Smooth muscle cell (in vitro differentiated cells): ENCODE measurements at regions not wholly inside any gene's neighbourhood (a gene's known extent, or its start where the extent isn't known, plus 50 kb on each side); places are given as distances from the start of the nearest gene placed in this dataset.

Source experiments
- DNase-seq: peaks from one replicate; lab custom pipeline; 2025; ENCODE audit not compliant: unreplicated experiment; lab: John Stamatoyannopoulos, UW
- H2AFZ ChIP-seq: fragments of 200-600 bp; sonication (generic); 2 replicates; pipeline ENCODE4 v1.6.0; 2016; ENCODE audit warnings: antibody characterized with exemption, low read depth, mild to moderate bottlenecking
- H3F3A ChIP-seq: fragments of 200-600 bp; sonication (generic); 2 replicates; pipeline ENCODE4 v1.6.0; 2017; ENCODE audit warnings: antibody characterized with exemption, low read depth
- H3K27ac ChIP-seq: fragments of 200-600 bp; sonication (generic); 2 replicates; pipeline ENCODE4 v1.5.1; 2016; ENCODE audit warnings: low read depth, mild to moderate bottlenecking
- H3K27me3 ChIP-seq: fragments of 200-600 bp; sonication (generic); 2 replicates; pipeline ENCODE4 v1.6.1; 2016; ENCODE audit warnings: low read depth, mild to moderate bottlenecking
- H3K36me3 ChIP-seq: fragments of 200-600 bp; sonication (generic); 2 replicates; pipeline ENCODE4 v1.5.1; 2016; ENCODE audit warnings: low read depth
- H3K4me1 ChIP-seq: fragments of 200-600 bp; sonication (generic); 2 replicates; pipeline ENCODE4 v1.5.1; 2016; ENCODE audit warnings: low read depth
- H3K4me2 ChIP-seq: fragments of 200-600 bp; sonication (generic); 2 replicates; pipeline ENCODE4 v1.6.0; 2016; ENCODE audit warnings: mild to moderate bottlenecking
- H3K4me3 ChIP-seq: fragments of 200-600 bp; sonication (generic); 2 replicates; pipeline ENCODE4 v1.5.1; 2016; ENCODE audit warnings: mild to moderate bottlenecking
- H3K79me2 ChIP-seq: fragments of 200-600 bp; sonication (generic); 2 replicates; pipeline ENCODE4 v1.6.0; 2016; ENCODE audit warnings: low read depth, mild to moderate bottlenecking
- H3K9ac ChIP-seq: fragments of 200-600 bp; sonication (generic); 2 replicates; pipeline ENCODE4 v1.6.0; 2016; ENCODE audit warnings: low read depth
- H3K9me3 ChIP-seq: fragments of 200-600 bp; sonication (generic); replicated peaks from 2 replicates; pipeline ENCODE4 v1.5.1; 2016; ENCODE audit warnings: low read depth
- H4K20me1 ChIP-seq: fragments of 200-600 bp; sonication (generic); 2 replicates; pipeline ENCODE4 v1.6.0; 2016; ENCODE audit warnings: low read depth
- CTCF ChIP-seq: fragments of 200-600 bp; sonication (generic); IDR thresholded peaks from 2 replicates; pipeline ENCODE4 v1.5.1; 2017; ENCODE audit warnings: borderline replicate concordance, mild to moderate bottlenecking, antibody characterized with exemption; ENCODE audit not compliant: insufficient read depth, poor library complexity, severe bottlenecking
- WGBS: methylation state at CpG from one replicate; pipeline ENCODE4 v1.1.7; 2016; ENCODE audit warnings: low lambda C conversion rate; 5-methylcytosine and 5-hydroxymethylcytosine counted together

DNA sequence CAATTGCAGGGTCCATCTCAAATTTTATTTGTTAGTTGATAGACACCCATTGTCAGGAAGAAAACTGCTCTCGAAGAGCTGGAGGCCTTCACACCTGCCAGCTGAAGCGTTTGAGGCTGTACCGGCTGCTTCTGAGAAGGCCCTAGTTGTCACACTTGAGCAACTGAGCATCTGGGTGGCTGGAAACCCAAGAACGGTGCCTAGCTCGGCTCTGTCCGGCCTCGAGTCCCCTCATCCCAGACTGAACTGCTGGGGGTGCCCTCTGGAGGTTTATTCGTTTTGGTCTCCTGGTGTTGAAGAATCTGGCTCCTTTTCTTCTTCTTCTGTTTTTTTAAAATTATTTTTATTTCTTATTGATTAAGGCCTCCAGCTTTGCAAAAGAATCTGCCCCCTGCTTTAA lies 59.3 kb upstream of the EXOC6 start:
- H3K4me3 ChIP-seq = no peak overlapping the region
- peaks cover 4% of the 10 kb centered on the region for H3K4me1 ChIP-seq
- DNase-seq = no peak
- WGBS = 92% methylated on average over 8 of the region's 8 CpGs
- no peaks in the 10 kb centered on the region for H3K9me3 ChIP-seq
- no peaks in the 10 kb centered on the region for H3K79me2 ChIP-seq
- H3K4me2 ChIP-seq = no peak overlapping the region
- TF ChIP-seq CTCF = no peak
- no peaks in the 10 kb centered on the region for H3F3A ChIP-seq
- no peaks in the 10 kb centered on the region for H3K36me3 ChIP-seq
- no peak overlapping the region for H3K27ac ChIP-seq
- H4K20me1 ChIP-seq = no peaks in the 10 kb centered on the region
- no peak overlapping the region for H3K9ac ChIP-seq
- H2AFZ ChIP-seq = no peak overlapping the region
- peaks cover 16% of the 10 kb centered on the region for H3K27me3 ChIP-seq

- no peak overlapping the region for H2AFZ ChIP-seq
- no peak for TF ChIP-seq CTCF
- no peaks in the 10 kb centered on the region for H3K9me3 ChIP-seq
- H3K79me2 ChIP-seq = no peaks in the 10 kb centered on the region
- H3K4me1 ChIP-seq = peaks cover 4% of the 10 kb centered on the region
- H3K4me2 ChIP-seq = no peak overlapping the region
- H3K27ac ChIP-seq = no peak overlapping the region
- DNase-seq = no peak
- WGBS = 77% methylated on average over 4 of the region's 4 CpGs
- peaks cover 18% of the 10 kb centered on the region for H3K27me3 ChIP-seq
- no peaks in the 10 kb centered on the region for H3K36me3 ChIP-seq
- no peaks in the 10 kb centered on the region for H3F3A ChIP-seq
- H4K20me1 ChIP-seq = no peaks in the 10 kb centered on the region
- no peak overlapping the region for H3K4me3 ChIP-seq
- H3K9ac ChIP-seq = no peak overlapping the region
These were observed 58.5 kb upstream of the EXOC6 start for GRCh38 chr10:92789786-92790185.

- no peak for TF ChIP-seq CTCF
- Histone ChIP-seq H3K9me3 (no peaks in the 10 kb centered on the region), H3K27me3 (peaks cover 18% of the 10 kb centered on the region), H3F3A (no peaks in the 10 kb centered on the region), H2AFZ (no peak overlapping the region), H4K20me1 (no peaks in the 10 kb centered on the region), H3K79me2 (no peaks in the 10 kb centered on the region), H3K9ac (no peak overlapping the region), H3K4me3 (no peak overlapping the region), H3K27ac (no peak overlapping the region), H3K4me1 (peaks cover 4% of the 10 kb centered on the region), H3K36me3 (no peaks in the 10 kb centered on the region), H3K4me2 (no peak overlapping the region)
- no peak for DNase-seq
- 90% methylated on average over 2 of the region's 2 CpGs for WGBS
These were observed 57.9 kb upstream of the EXOC6 start for GRCh38 chr10:92790440-92790839.

GRCh38 chr10:92792661-92793060 lies 55.7 kb upstream of the EXOC6 start:
- H4K20me1 ChIP-seq = no peaks in the 10 kb centered on the region

More at GRCh38 chr10:92792661-92793060, 55.7 kb upstream of the EXOC6 start:
- Histone ChIP-seq H3K27ac (no peak overlapping the region), H3K79me2 (no peaks in the 10 kb centered on the region), H3K9ac (no peak overlapping the region), H3K4me1 (peaks cover 4% of the 10 kb centered on the region), H3K9me3 (no peaks in the 10 kb centered on the region), H3K27me3 (peaks cover 18% of the 10 kb centered on the region), H3K4me2 (no peak overlapping the region), H2AFZ (no peak overlapping the region), H3K36me3 (no peaks in the 10 kb centered on the region), H3F3A (no peaks in the 10 kb centered on the region), H3K4me3 (no peak overlapping the region)
- TF ChIP-seq CTCF = no peak
- WGBS = 100% methylated on average over 1 of the region's 1 CpG
- DNase-seq = no peak
